H1 (cell line): ENCODE measurements at regions not wholly inside any gene's neighbourhood (a gene's known extent, or its start where the extent isn't known, plus 50 kb on each side); places are given as distances from the start of the nearest gene placed in this dataset.

Source experiments
- CTCF ChIA-PET: fragments of 300-600 bp; sonication (Branson Sonifier 250); formaldehyde crosslinking; loops from one replicate; lab custom pipeline; 2021; ENCODE audit not compliant: partially characterized antibody; lab: Charles Lee
- POLR2A ChIA-PET: fragments of 300-600 bp; sonication (Branson Sonifier 250); formaldehyde crosslinking; loops from one replicate; lab custom pipeline; 2021; ENCODE audit warnings: inconsistent platforms; ENCODE audit not compliant: partially characterized antibody; lab: Charles Lee
- DNase-seq, 2 experiments: peaks; one replicate each; pipeline versions ENCODE4 v3.0.0 to v3.0.0-alpha.2; 2010 to 2022; ENCODE audit warnings: low spot score in 2 of 2, low read depth in 1 of 2, mixed read lengths in 1 of 2
- FAIRE-seq: peaks from 2 replicates; lab custom pipeline; 2011; peaks lifted over from hg19 to GRCh38; lab: Jason Lieb, UNC
- H2AFZ ChIP-seq: 2 replicates; pipeline ENCODE4 v1.8.1; 2012; ENCODE audit warnings: low read length, inconsistent platforms
- H2AK5ac ChIP-seq: 2 replicates; pipeline ENCODE4 v1.6.1; 2013; ENCODE audit warnings: low read depth, low read length
- H2BK120ac ChIP-seq: replicated peaks from 2 replicates; pipeline ENCODE3; 2013; ENCODE audit warnings: low read depth, low read length, inconsistent platforms
- H2BK12ac ChIP-seq: 2 replicates; pipeline ENCODE4 v1.6.1; 2013; ENCODE audit warnings: low read depth, low read length
- H2BK15ac ChIP-seq: 2 replicates; pipeline ENCODE4 v1.6.1; 2013; ENCODE audit warnings: low read length
- H2BK20ac ChIP-seq: 2 replicates; pipeline ENCODE4 v1.6.1; 2013; ENCODE audit warnings: low read length
- H2BK5ac ChIP-seq: 2 replicates; pipeline ENCODE4 v1.6.1; 2013; ENCODE audit warnings: low read depth, low read length
- H3K14ac ChIP-seq: 2 replicates; pipeline ENCODE4 v1.6.1; 2013; ENCODE audit warnings: inconsistent platforms; ENCODE audit not compliant: insufficient read length
- H3K18ac ChIP-seq: 2 replicates; pipeline ENCODE4 v1.6.1; 2013; ENCODE audit warnings: low read length; ENCODE audit errors: extremely low read depth
- H3K23ac ChIP-seq: 2 replicates; pipeline ENCODE4 v1.6.1; 2013; ENCODE audit warnings: inconsistent platforms; ENCODE audit not compliant: insufficient read length
- H3K23me2 ChIP-seq: 2 replicates; pipeline ENCODE4 v1.6.1; 2013; ENCODE audit warnings: low read depth, low read length
- H3K27ac ChIP-seq: 2 replicates; pipeline ENCODE4 v1.6.1; 2011; ENCODE audit warnings: low read depth, low read length, inconsistent platforms
- H3K27me3 ChIP-seq, 4 experiments: replicated peaks in 1 of 4; 1 replicate in 1 of 4; 2 replicates in 3 of 4; pipeline versions ENCODE4 v1.6.1 to v1.8.1; 2011 to 2013; ENCODE audit warnings: low read length in 3 of 4, mild to moderate bottlenecking in 3 of 4, inconsistent platforms in 2 of 4, mixed read lengths in 2 of 4, moderate library complexity in 1 of 4; ENCODE audit not compliant: control insufficient read depth in 3 of 4, insufficient read depth in 3 of 4; ENCODE audit errors: extremely low read depth in 1 of 4
- H3K36me3 ChIP-seq, 4 experiments: 2 replicates each; pipeline versions ENCODE4 v1.6.1 to v1.8.1; 2011 to 2013; ENCODE audit warnings: mild to moderate bottlenecking in 4 of 4, low read length in 3 of 4, moderate library complexity in 2 of 4, control low read depth in 1 of 4, inconsistent platforms in 1 of 4; ENCODE audit not compliant: insufficient read depth in 4 of 4, control insufficient read depth in 2 of 4
- H3K4ac ChIP-seq: replicated peaks from 2 replicates; pipeline ENCODE3; 2013; ENCODE audit warnings: low read length, low read depth, mixed read lengths, inconsistent platforms; ENCODE audit not compliant: insufficient read length
- H3K4me1 ChIP-seq, 4 experiments: replicated peaks in 1 of 4; 1 replicate in 1 of 4; 2 replicates in 3 of 4; pipeline versions ENCODE4 v1.6.1 to v1.8.1; 2011 to 2013; ENCODE audit warnings: low read length in 3 of 4, inconsistent platforms in 2 of 4, mixed read lengths in 1 of 4; ENCODE audit not compliant: insufficient read depth in 4 of 4, control insufficient read depth in 3 of 4
- H3K4me2 ChIP-seq, 2 experiments: 2 replicates each; pipeline versions ENCODE4 v1.6.1 to v1.8.1; 2011 to 2013; ENCODE audit warnings: low read depth in 2 of 2, low read length in 2 of 2, control low read depth in 1 of 2, inconsistent platforms in 1 of 2, mild to moderate bottlenecking in 1 of 2; ENCODE audit not compliant: insufficient read depth in 1 of 2
- H3K4me3 ChIP-seq, 4 experiments: fragments of 200-600, 300-600 bp in 1 of 4; sonication (generic), shearing (Covaris generic), sonication (Bioruptor Twin) in 1 of 4; 2 replicates each; pipeline versions ENCODE4 v1.5.1 to v1.8.1; 2011 to 2016; ENCODE audit warnings: low read length in 4 of 4, low read depth in 3 of 4, control low read depth in 2 of 4, inconsistent platforms in 2 of 4, mild to moderate bottlenecking in 2 of 4, mixed read lengths in 1 of 4, moderate library complexity in 1 of 4; ENCODE audit not compliant: insufficient read depth in 2 of 4; ENCODE audit errors: extremely low read depth in 1 of 4
- H3K56ac ChIP-seq: replicated peaks from 2 replicates; pipeline ENCODE3; 2013; ENCODE audit warnings: low read depth, mild to moderate bottlenecking, mixed read lengths, low read length, inconsistent platforms; ENCODE audit not compliant: insufficient read length
- H3K79me1 ChIP-seq: 2 replicates; pipeline ENCODE4 v1.6.1; 2013; ENCODE audit warnings: low read depth, low read length, control low read depth
- H3K79me2 ChIP-seq, 2 experiments: 2 replicates each; pipeline versions ENCODE4 v1.6.1 to v1.8.1; 2012 to 2013; ENCODE audit warnings: low read length in 2 of 2, mild to moderate bottlenecking in 2 of 2, inconsistent platforms in 1 of 2; ENCODE audit not compliant: insufficient read depth in 2 of 2, control insufficient read depth in 1 of 2
- H3K9ac ChIP-seq, 4 experiments: replicated peaks in 1 of 4; 1 replicate in 1 of 4; 2 replicates in 3 of 4; pipeline versions ENCODE4 v1.6.1 to v1.8.1; 2011 to 2013; ENCODE audit warnings: low read depth in 3 of 4, low read length in 3 of 4, control low read depth in 2 of 4, mild to moderate bottlenecking in 2 of 4, moderate library complexity in 2 of 4, inconsistent platforms in 1 of 4; ENCODE audit errors: extremely low read depth in 1 of 4
- H3K9me3 ChIP-seq, 2 experiments: 2 replicates each; pipeline versions ENCODE4 v1.6.1 to v1.8.1; 2012 to 2013; ENCODE audit warnings: mild to moderate bottlenecking in 2 of 2, moderate library complexity in 2 of 2, control low read depth in 1 of 2, inconsistent platforms in 1 of 2, low read depth in 1 of 2, low read length in 1 of 2, mixed read lengths in 1 of 2; ENCODE audit not compliant: insufficient read depth in 2 of 2
- H4K20me1 ChIP-seq, 2 experiments: replicated peaks in 1 of 2; 2 replicates each; pipeline versions ENCODE3 to v1.8.1; 2011 to 2013; ENCODE audit warnings: inconsistent platforms in 2 of 2, low read length in 2 of 2, mild to moderate bottlenecking in 1 of 2; ENCODE audit not compliant: insufficient read depth in 2 of 2, control insufficient read depth in 1 of 2
- H4K5ac ChIP-seq: 2 replicates; pipeline ENCODE4 v1.6.1; 2013; ENCODE audit warnings: low read length, low read depth, mixed read lengths, inconsistent platforms; ENCODE audit not compliant: insufficient read length
- H4K8ac ChIP-seq: 2 replicates; pipeline ENCODE4 v1.8.0; 2013; ENCODE audit warnings: mild to moderate bottlenecking, moderate library complexity, low read length, inconsistent platforms; ENCODE audit not compliant: insufficient read depth; ENCODE audit errors: extremely low read depth
- H4K91ac ChIP-seq: replicated peaks from 2 replicates; pipeline ENCODE3; 2013; ENCODE audit warnings: low read length, mixed read lengths, inconsistent platforms; ENCODE audit not compliant: insufficient read length
- BACH1 ChIP-seq: IDR thresholded peaks from 2 replicates; pipeline ENCODE4 v1.6.1; 2012; ENCODE audit warnings: low read length, improper control_type of control experiment
- BRCA1 ChIP-seq: IDR thresholded peaks from 2 replicates; pipeline ENCODE4 v1.6.1; 2012; ENCODE audit warnings: low read depth, low read length, improper control_type of control experiment
- CEBPB ChIP-seq: IDR thresholded peaks from 2 replicates; pipeline ENCODE4 v1.6.1; 2012; ENCODE audit warnings: low read depth, low read length
- CHD2 ChIP-seq: IDR thresholded peaks from 2 replicates; pipeline ENCODE4 v1.6.1; 2012; ENCODE audit warnings: low read length, improper control_type of control experiment
- GTF2F1 ChIP-seq: IDR thresholded peaks from 2 replicates; pipeline ENCODE4 v1.6.1; 2012; ENCODE audit warnings: low read depth, low read length, improper control_type of control experiment, borderline replicate concordance
- HDAC6 ChIP-seq: IDR thresholded peaks from one replicate; pipeline ENCODE4 v1.7.1; 2012; ENCODE audit warnings: low read depth, mild to moderate bottlenecking, inconsistent platforms, low read length, moderate library complexity
- KDM1A ChIP-seq: fragments of 200-600, 300-600 bp; sonication (generic); IDR thresholded peaks from 2 replicates; pipeline ENCODE4 v1.7.1; 2016; ENCODE audit warnings: mild to moderate bottlenecking, low read length, borderline replicate concordance
- KDM5A ChIP-seq: fragments of 200-600 bp; IDR thresholded peaks from 2 replicates; pipeline ENCODE4 v1.7.1; 2012; ENCODE audit warnings: mild to moderate bottlenecking, low read length, inconsistent platforms, mixed read lengths
- MAFK ChIP-seq: IDR thresholded peaks from 2 replicates; pipeline ENCODE4 v1.6.1; 2012; ENCODE audit warnings: low read depth, mild to moderate bottlenecking, improper control_type of control experiment, low read length
- PHF8 ChIP-seq: fragments of 200-600 bp; sonication (generic); conservative IDR thresholded peaks from 2 replicates; pipeline ENCODE4 v1.7.1; 2012; ENCODE audit warnings: low read depth, mild to moderate bottlenecking, inconsistent platforms, low read length, moderate library complexity
- RAD21 ChIP-seq, 2 experiments: IDR thresholded peaks in 1 of 2; conservative IDR thresholded peaks in 1 of 2; 2 replicates each; pipeline ENCODE4 v1.6.1; 2011; ENCODE audit warnings: low read depth in 2 of 2, low read length in 2 of 2, improper control_type of control experiment in 1 of 2, inconsistent platforms in 1 of 2, mild to moderate bottlenecking in 1 of 2, moderate library complexity in 1 of 2
- RBBP5 ChIP-seq: IDR thresholded peaks from 2 replicates; pipeline ENCODE4 v1.7.1; 2012; ENCODE audit warnings: low read depth, mild to moderate bottlenecking, inconsistent platforms, low read length, moderate library complexity, borderline replicate concordance
- SIN3A ChIP-seq, 2 experiments: IDR thresholded peaks in 1 of 2; conservative IDR thresholded peaks in 1 of 2; 2 replicates each; pipeline ENCODE4 v1.6.1; 2011 to 2012; ENCODE audit warnings: low read length in 2 of 2, improper control_type of control experiment in 1 of 2, low read depth in 1 of 2, mild to moderate bottlenecking in 1 of 2
- SRF ChIP-seq: IDR thresholded peaks from 2 replicates; pipeline ENCODE4 v1.6.1; 2011; ENCODE audit warnings: mild to moderate bottlenecking, low read depth, low read length, moderate library complexity
- TAF1 ChIP-seq: IDR thresholded peaks from 2 replicates; pipeline ENCODE4 v1.6.1; 2011; ENCODE audit warnings: mild to moderate bottlenecking, low read depth, low read length
- ZNF274 ChIP-seq: IDR thresholded peaks from 2 replicates; pipeline ENCODE4 v1.7.0; 2012; ENCODE audit warnings: low read length, borderline replicate concordance; ENCODE audit errors: extremely low read depth
- WGBS, 2 experiments: shearing (Covaris generic) in 1 of 2; methylation state at CpG; one replicate each; pipeline versions ENCODE4 v1.1.6 to v1.1.7; 2013 to 2015; ENCODE audit warnings: low lambda C conversion rate in 2 of 2, mixed read lengths in 2 of 2, inconsistent platforms in 1 of 2, low coverage in 1 of 2, missing lambda C conversion rate in 1 of 2; ENCODE audit not compliant: insufficient replicate concordance in 2 of 2, insufficient coverage in 1 of 2, insufficient read length in 1 of 2; ENCODE audit errors: extremely low coverage in 1 of 2, missing lambda C conversion rate in 1 of 2; 5-methylcytosine and 5-hydroxymethylcytosine counted together

- CTCF ChIA-PET, result interaction anchor here (1.2 kb wide), 1 partner anchor 12 kb away, joined by 4 read pairs; no protein-coding TSS in a partner anchor
- H3K23ac ChIP-seq, result no peak overlapping the region
- POLR2A ChIA-PET, result no interaction called here
- no peak overlapping the region for H2BK12ac ChIP-seq
- no peak overlapping the region for H2AK5ac ChIP-seq
- H4K91ac ChIP-seq, result no peak overlapping the region
- DNase-seq (no peak), FAIRE-seq (no peak)
- H3K9me3 ChIP-seq, result no peaks in the 10 kb centered on the region
- no peak overlapping the region for H4K5ac ChIP-seq
- H2AFZ ChIP-seq, result no peak overlapping the region
- no peak overlapping the region for H3K4me3 ChIP-seq
- no peak overlapping the region for H3K56ac ChIP-seq
- H2BK20ac ChIP-seq, result no peak overlapping the region
- no peak overlapping the region for H3K27ac ChIP-seq
- no peaks in the 10 kb centered on the region for H3K4me1 ChIP-seq
- H3K4me2 ChIP-seq, result no peak overlapping the region
- H2BK120ac ChIP-seq, result no peak overlapping the region
- H3K36me3 ChIP-seq, result no peaks in the 10 kb centered on the region
- no peaks in the 10 kb centered on the region for H3K79me1 ChIP-seq
- H3K79me2 ChIP-seq, result no peaks in the 10 kb centered on the region
- H3K14ac ChIP-seq, result no peak overlapping the region
- no peaks in the 10 kb centered on the region for H3K27me3 ChIP-seq
- no peaks in the 10 kb centered on the region for H4K20me1 ChIP-seq
- no peak overlapping the region for H3K9ac ChIP-seq
- no peak overlapping the region for H4K8ac ChIP-seq
- H2BK15ac ChIP-seq, result no peak overlapping the region
- H2BK5ac ChIP-seq, result no peak overlapping the region
- 91% methylated on average over 1 of the region's 1 CpG; no CpG with 5 or more reads in 1 of the 2 experiments for WGBS, 2 experiments
- H3K4ac ChIP-seq, result no peak overlapping the region
- no peaks in the 10 kb centered on the region for H3K23me2 ChIP-seq
- H3K18ac ChIP-seq, result no peak overlapping the region
- TF ChIP-seq ZNF274 (no peak), BACH1 (no peak), KDM5A (no peak), GTF2F1 (no peak), KDM1A (no peak), PHF8 (no peak), SIN3A (conservative IDR thresholded peaks at IDR 0.05 in 1 of 2, IDR thresholded peaks at IDR 0.05 in 1 of 2; ENCODE audit: low read depth in 1 of 2, low read length in 2 of 2) (no peak), SRF (no peak), TAF1 (no peak), HDAC6 (no peak), BRCA1 (no peak), CEBPB (no peak), MAFK (no peak), RBBP5 (no peak), RAD21 (IDR thresholded peaks at IDR 0.05 in 1 of 2, conservative IDR thresholded peaks at IDR 0.05 in 1 of 2; ENCODE audit: low read depth in 2 of 2, low read length in 2 of 2) (no peak), CHD2 (no peak)
Observed at GRCh38 chr12:90112666-90113065, 404.0 kb upstream of the ATP2B1 start.
